Activated CD8-positive, alpha-beta T cell treated with anti-CD3 and anti-CD28 coated beads, Interleukin-2, amount 10 ng/mL, durations not matched to agents 7 days and 5 days (primary cell): ENCODE measurements at regions not wholly inside any gene's neighbourhood (a gene's known extent, or its start where the extent isn't known, plus 50 kb on each side); places are given as distances from the start of the nearest gene placed in this dataset.

ENCODE experiments used
- ATAC-seq: fragments of 150-1000 bp; cut with Tn5 transposase; one replicate; pipeline ENCODE4 v1.10.0; 2021; ENCODE audit warnings: moderate library complexity
- CTCF ChIA-PET: fragments of 350-600 bp; sonication (Branson Sonifier 250); formaldehyde crosslinking; loops from one replicate; lab custom pipeline; 2021; ENCODE audit warnings: antibody characterized with exemption; lab: Charles Lee
- POLR2A ChIA-PET: fragments of 350-600 bp; sonication (Branson Sonifier 250); formaldehyde crosslinking; loops from one replicate; lab custom pipeline; 2021; ENCODE audit warnings: antibody characterized with exemption; lab: Charles Lee
- DNase-seq: peaks from one replicate; pipeline ENCODE4 v3.0.0-alpha.2; 2020
- H3K27ac Mint-ChIP-seq: one replicate; pipeline ENCODE4 v1.8.0; 2021; ENCODE audit warnings: mild to moderate bottlenecking, mixed read lengths
- H3K27me3 Mint-ChIP-seq: one replicate; pipeline ENCODE4 v1.8.0; 2021; ENCODE audit warnings: low read depth, mixed read lengths
- H3K36me3 Mint-ChIP-seq: one replicate; pipeline ENCODE4 v1.8.0; 2021; ENCODE audit warnings: low read depth, mixed read lengths
- H3K4me1 Mint-ChIP-seq: one replicate; pipeline ENCODE4 v1.8.0; 2021; ENCODE audit warnings: low read depth, mixed read lengths
- H3K4me3 Mint-ChIP-seq: one replicate; pipeline ENCODE4 v1.8.0; 2021; ENCODE audit warnings: mild to moderate bottlenecking, mixed read lengths
- H3K9me3 Mint-ChIP-seq: one replicate; pipeline ENCODE4 v1.8.0; 2022; ENCODE audit warnings: mixed read lengths; ENCODE audit not compliant: insufficient read depth

GRCh38 chr2:109070290-109070689 lies 58.7 kb upstream of the SH3RF3 start:
- no peaks in the 10 kb centered on the region for H3K9me3 Mint-ChIP-seq
- ChIA-PET CTCF (no interaction called here), POLR2A (no interaction called here)
- H3K4me3 Mint-ChIP-seq = no peak overlapping the region
- DNase-seq (no peak), ATAC-seq (no peak)
- no peaks in the 10 kb centered on the region for H3K4me1 Mint-ChIP-seq
- no peaks in the 10 kb centered on the region for H3K36me3 Mint-ChIP-seq
- H3K27me3 Mint-ChIP-seq = peaks cover 3% of the 10 kb centered on the region
- H3K27ac Mint-ChIP-seq = no peak overlapping the region

GRCh38 chr2:109069331-109070194 lies 59.4 kb upstream of the SH3RF3 start:
- no peaks in the 10 kb centered on the region for H3K4me1 Mint-ChIP-seq
- no peak overlapping the region for H3K4me3 Mint-ChIP-seq
- peaks cover 3% of the 10 kb centered on the region for H3K27me3 Mint-ChIP-seq
- H3K36me3 Mint-ChIP-seq = no peaks in the 10 kb centered on the region
- H3K9me3 Mint-ChIP-seq = no peaks in the 10 kb centered on the region
- ATAC-seq (no peak), DNase-seq (no peak)
- ChIA-PET POLR2A (no interaction called here), CTCF (no interaction called here)
- no peak overlapping the region for H3K27ac Mint-ChIP-seq

GRCh38 chr2:109068811-109069210 lies 60.2 kb upstream of the SH3RF3 start:
- DNase-seq (no peak), ATAC-seq (no peak)
- H3K4me3 Mint-ChIP-seq = no peak overlapping the region
- CTCF ChIA-PET = no interaction called here
- H3K4me1 Mint-ChIP-seq = no peaks in the 10 kb centered on the region
- H3K9me3 Mint-ChIP-seq = no peaks in the 10 kb centered on the region
- no peak overlapping the region for H3K27ac Mint-ChIP-seq
- peaks cover 1% of the 10 kb centered on the region for H3K27me3 Mint-ChIP-seq
- H3K36me3 Mint-ChIP-seq = no peaks in the 10 kb centered on the region
- POLR2A ChIA-PET = no interaction called here

DNA sequence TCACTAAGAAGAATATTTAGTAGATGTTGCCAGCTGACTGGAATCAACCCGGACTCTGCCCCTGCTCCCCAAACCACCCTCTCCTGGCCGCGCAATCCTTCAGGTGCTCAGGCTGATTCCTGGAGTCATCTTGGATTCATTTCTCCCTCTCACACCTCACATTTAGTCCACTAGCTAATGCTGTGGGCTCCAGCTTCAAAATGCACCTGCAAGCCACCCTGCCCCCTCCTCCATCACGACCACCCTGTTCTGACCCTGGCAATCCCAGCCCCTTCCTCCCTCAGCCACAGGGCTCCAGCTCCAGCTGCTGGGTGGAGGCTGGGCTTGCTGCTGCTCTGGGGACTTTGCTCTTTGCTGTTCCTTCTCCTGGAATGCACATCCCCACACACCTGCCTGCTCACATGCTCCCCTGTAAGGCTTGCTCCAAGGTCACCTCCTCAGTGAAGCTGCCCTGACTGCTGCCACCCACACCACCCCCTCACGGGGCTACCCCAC lies 61.3 kb upstream of the SH3RF3 start:
- H3K9me3 Mint-ChIP-seq = no peaks in the 10 kb centered on the region
- no peak for ATAC-seq
- CTCF ChIA-PET = no interaction called here
- no peaks in the 10 kb centered on the region for H3K27me3 Mint-ChIP-seq
- no peaks in the 10 kb centered on the region for H3K4me1 Mint-ChIP-seq
- POLR2A ChIA-PET = no interaction called here
- H3K4me3 Mint-ChIP-seq = no peak overlapping the region
- H3K27ac Mint-ChIP-seq = no peak overlapping the region
- no peak for DNase-seq
- no peaks in the 10 kb centered on the region for H3K36me3 Mint-ChIP-seq

- H3K4me1 Mint-ChIP-seq = no peaks in the 10 kb centered on the region
- no peak overlapping the region for H3K27ac Mint-ChIP-seq
- no peaks in the 10 kb centered on the region for H3K36me3 Mint-ChIP-seq
- DNase-seq (no peak), ATAC-seq (no peak)
- H3K4me3 Mint-ChIP-seq = no peak overlapping the region
- no peaks in the 10 kb centered on the region for H3K27me3 Mint-ChIP-seq
- ChIA-PET CTCF (no interaction called here), POLR2A (no interaction called here)
- H3K9me3 Mint-ChIP-seq = no peaks in the 10 kb centered on the region
These were observed 61.9 kb upstream of the SH3RF3 start for GRCh38 chr2:109066917-109067597.

DNA sequence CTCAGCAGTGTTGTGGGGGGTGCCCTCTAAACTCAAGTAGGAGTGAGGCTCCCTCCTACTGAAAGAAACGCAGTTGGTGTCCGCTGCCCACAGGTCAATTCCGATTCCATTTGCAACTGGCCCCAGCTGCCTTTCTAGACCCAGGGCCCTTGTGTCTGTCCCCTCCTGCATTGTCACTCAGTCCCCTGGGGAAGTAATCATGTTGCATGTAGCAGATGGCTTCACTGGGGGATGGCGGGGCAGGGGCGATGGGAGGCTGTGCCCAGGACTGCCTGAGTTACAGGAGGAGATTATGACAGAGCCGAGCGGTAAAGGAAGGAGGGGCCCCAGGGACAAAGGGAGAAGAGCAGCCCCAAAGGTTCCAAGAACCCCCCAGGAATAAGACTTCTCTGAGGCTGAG lies 62.5 kb upstream of the SH3RF3 start:
- Mint-ChIP-seq H3K27ac (no peak overlapping the region), H3K9me3 (no peaks in the 10 kb centered on the region), H3K4me1 (no peaks in the 10 kb centered on the region), H3K4me3 (no peak overlapping the region), H3K36me3 (no peaks in the 10 kb centered on the region), H3K27me3 (no peaks in the 10 kb centered on the region)
- ChIA-PET POLR2A (no interaction called here), CTCF (no interaction called here)
- ATAC-seq (no peak), DNase-seq (no peak)

- no peaks in the 10 kb centered on the region for H3K9me3 Mint-ChIP-seq
- H3K4me1 Mint-ChIP-seq = no peaks in the 10 kb centered on the region
- CTCF ChIA-PET = interaction anchor here (1.3 kb wide), 1 partner anchor 45 kb away, joined by 4 read pairs; no protein-coding TSS in a partner anchor
- no peak overlapping the region for H3K4me3 Mint-ChIP-seq
- no peaks in the 10 kb centered on the region for H3K27me3 Mint-ChIP-seq
- ATAC-seq = no peak
- POLR2A ChIA-PET = no interaction called here
- no peaks in the 10 kb centered on the region for H3K36me3 Mint-ChIP-seq
- no peak overlapping the region for H3K27ac Mint-ChIP-seq
- no peak for DNase-seq
These were observed 63.6 kb upstream of the SH3RF3 start for GRCh38 chr2:109065391-109065734.

DNA sequence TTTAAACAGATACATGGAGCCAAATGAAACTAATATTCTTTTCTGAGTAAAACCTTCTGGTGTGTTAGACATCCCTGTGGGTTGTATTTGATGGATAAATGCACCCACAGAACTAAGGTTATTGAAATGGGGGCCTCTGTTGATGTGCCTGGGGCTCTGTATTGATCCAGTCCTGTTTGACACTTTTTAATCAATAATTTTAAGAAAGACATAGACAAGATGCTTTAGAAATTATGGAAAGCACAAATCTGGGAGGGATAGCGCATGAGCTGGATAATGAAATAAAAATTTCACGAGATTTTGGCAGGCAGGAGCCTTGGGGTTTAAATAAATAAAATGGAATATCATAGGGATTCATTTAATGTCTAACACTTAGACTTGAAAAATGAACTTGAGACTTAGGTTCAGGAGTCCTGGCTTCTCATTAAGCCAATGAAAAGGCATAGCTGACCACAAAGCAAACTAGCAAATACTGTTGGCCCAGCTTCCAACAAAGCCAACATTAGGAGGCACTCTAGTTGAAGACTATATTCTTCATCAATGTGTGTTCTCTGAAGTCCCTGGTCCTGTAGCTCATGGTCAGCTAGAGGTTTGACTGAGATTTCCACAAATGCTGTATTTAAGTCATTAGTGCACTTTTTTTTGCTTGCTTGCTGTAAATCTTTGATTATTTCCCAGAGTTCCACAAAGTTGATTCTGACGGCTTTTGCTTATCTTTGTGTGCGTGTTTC lies 64.2 kb upstream of the SH3RF3 start:
- Mint-ChIP-seq H3K9me3 (no peaks in the 10 kb centered on the region), H3K4me1 (peaks cover 2% of the 10 kb centered on the region), H3K36me3 (no peaks in the 10 kb centered on the region), H3K27me3 (no peaks in the 10 kb centered on the region), H3K4me3 (no peak overlapping the region), H3K27ac (no peak overlapping the region)
- DNase-seq = no peak
- POLR2A ChIA-PET = no interaction called here
- no peak for ATAC-seq
- CTCF ChIA-PET = interaction anchor here (1.3 kb wide), 1 partner anchor 44 kb away, joined by 4 read pairs; no protein-coding TSS in a partner anchor

DNA sequence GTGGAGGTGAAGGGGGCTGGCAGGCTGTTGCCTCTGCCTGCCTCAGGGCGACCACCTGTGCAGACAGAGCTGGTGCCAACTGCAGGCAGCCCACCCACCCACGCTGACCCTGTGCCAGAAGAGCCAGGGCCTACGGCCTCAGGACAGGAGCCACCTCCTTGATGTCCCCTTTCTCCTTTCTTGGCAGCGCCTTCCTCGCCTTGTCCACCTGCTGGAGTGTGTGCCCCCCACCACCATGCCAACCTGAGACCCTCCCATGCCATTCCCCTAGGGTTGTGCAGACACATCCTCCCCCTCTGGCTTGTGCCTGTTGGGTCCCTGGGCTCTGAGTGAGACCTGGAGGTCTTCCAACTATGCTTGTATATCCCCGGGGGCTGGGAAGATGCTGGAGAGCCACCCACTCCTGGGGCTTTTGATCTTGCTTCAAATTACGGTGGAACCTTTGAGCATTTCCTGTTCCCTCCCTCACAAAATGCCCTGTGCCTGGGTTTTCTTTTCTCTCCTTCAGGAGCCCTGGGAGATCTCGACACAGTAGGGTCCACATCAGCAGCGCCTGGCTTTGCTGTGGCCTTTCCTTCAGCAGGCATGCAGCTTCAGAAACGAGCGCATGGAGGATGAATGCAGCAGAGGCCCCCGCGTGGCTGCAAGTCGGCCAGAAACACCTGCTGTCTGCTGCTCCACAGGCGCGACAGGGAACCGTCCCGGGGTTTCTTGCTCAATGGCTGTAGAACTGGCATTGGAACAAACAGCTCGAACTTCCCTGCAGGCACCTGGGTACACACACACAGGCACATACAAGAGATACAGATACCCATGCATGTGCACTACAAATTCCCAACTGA lies 65.9 kb upstream of the SH3RF3 start:
- H3K27ac Mint-ChIP-seq = no peak overlapping the region
- H3K27me3 Mint-ChIP-seq = no peaks in the 10 kb centered on the region
- DNase-seq = no peak
- H3K4me3 Mint-ChIP-seq = no peak overlapping the region
- ChIA-PET CTCF (no interaction called here), POLR2A (no interaction called here)
- H3K9me3 Mint-ChIP-seq = no peaks in the 10 kb centered on the region
- H3K4me1 Mint-ChIP-seq = peaks cover 3% of the 10 kb centered on the region
- no peaks in the 10 kb centered on the region for H3K36me3 Mint-ChIP-seq
- no peak for ATAC-seq

DNA sequence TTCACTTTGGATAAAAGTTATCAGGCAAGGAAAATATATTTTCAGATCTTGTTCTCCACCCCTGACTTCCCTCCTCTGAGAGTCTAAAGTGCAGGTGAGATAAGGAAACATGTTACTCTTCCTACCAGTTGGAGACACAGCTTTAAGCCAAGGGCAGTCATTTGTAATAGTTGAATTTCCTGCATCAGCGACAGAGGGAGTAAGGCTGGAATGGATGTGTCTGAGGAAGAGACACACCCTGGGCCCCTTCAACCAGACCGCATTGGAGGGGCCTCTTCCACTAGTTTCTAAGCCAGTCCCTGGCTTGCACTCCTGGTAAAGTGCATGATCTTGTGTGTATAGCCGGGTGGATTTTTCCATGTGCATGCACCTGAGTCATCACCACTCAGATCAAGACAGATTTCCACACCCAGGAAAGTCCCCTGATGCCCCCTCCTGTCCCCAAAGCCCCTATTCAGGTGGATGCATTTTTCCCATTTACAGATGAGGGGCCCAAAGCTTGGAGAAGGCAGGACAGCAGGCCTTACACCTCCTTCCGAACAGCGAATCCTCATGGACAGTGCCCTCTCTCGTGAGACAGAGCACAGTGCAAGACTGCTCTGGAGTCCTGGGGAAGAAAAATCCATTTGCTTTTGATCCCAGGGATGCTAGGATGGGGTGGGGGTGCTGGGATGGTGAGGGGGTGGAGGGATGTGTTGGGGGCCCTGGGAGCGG lies 66.7 kb upstream of the SH3RF3 start:
- ChIA-PET CTCF (no interaction called here), POLR2A (no interaction called here)

DNA sequence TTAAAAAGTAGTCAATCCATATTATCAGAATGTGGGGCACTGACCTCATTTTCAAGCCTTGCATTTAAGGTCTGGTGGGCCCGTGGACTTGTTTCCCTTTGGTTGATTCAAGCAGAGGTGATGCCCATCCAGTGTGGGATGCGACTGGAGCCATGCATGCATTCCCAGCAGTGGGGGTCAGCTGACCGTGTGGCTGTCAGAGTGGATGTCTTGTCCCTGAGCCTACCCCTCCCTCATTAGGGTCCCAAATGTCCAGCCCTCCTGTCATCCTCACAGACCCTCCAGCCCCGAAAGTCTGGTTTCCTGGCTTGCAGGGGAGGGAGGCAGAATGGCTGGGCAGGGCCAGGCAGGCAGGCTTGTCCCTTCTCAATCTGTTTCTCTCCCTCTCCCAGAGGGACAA lies 67.3 kb upstream of the SH3RF3 start:
- H3K27me3 Mint-ChIP-seq = no peaks in the 10 kb centered on the region
- H3K36me3 Mint-ChIP-seq = no peaks in the 10 kb centered on the region
- peaks cover 12% of the 10 kb centered on the region for H3K4me1 Mint-ChIP-seq
- no peaks in the 10 kb centered on the region for H3K9me3 Mint-ChIP-seq
- ATAC-seq (no peak), DNase-seq (no peak)
- CTCF ChIA-PET = no interaction called here
- POLR2A ChIA-PET = no interaction called here
- no peak overlapping the region for H3K27ac Mint-ChIP-seq
- H3K4me3 Mint-ChIP-seq = no peak overlapping the region

More for the DNA sequence above, 66.7 kb upstream of the SH3RF3 start:
- Mint-ChIP-seq H3K27ac (no peak overlapping the region), H3K36me3 (no peaks in the 10 kb centered on the region), H3K27me3 (no peaks in the 10 kb centered on the region), H3K9me3 (no peaks in the 10 kb centered on the region), H3K4me3 (no peak overlapping the region), H3K4me1 (peaks cover 9% of the 10 kb centered on the region)
- DNase-seq (no peak), ATAC-seq (no peak)
